ENCODE measurements at regions not wholly inside any gene's neighbourhood (a gene's known extent, or its start where the extent isn't known, plus 50 kb on each side); places are given as distances from the start of the nearest gene placed in this dataset.

DNA sequence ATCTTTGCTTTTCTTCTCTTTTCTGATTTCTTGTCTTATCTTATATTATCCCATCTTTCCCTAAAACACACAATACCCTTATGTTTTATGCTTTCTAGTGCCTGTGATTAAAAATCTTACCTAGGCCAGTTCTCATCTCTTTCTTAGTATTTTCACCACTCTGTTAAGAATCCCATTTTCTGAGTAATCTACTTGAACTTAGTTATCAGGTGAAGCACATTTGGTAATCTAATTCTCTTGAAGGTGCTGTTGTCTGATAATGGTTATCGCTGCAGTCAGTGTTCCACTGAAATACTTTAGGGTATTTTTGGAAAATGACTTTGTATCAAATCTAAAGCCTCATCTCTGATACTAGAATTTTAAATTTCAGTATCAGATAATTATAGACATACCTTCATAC, 192.5 kb upstream of the MAN1A1 start:
- intact Hi-C loops (cut with DNase I) = no loop called here
- Histone ChIP-seq H3K4me1 (no peaks in the 10 kb centered on the region), H3K27me3 (no peaks in the 10 kb centered on the region), H3K4me3 (no peak overlapping the region), H3K9me3 (no peaks in the 10 kb centered on the region), H3K27ac (no peak overlapping the region), H3K9ac (ENCODE audit: low read depth in 2 of 2, low read length in 2 of 2) (no peak overlapping the region), H3K36me3 (no peaks in the 10 kb centered on the region)
- no peak for DNase-seq
- TF ChIP-seq, protein P1, sequence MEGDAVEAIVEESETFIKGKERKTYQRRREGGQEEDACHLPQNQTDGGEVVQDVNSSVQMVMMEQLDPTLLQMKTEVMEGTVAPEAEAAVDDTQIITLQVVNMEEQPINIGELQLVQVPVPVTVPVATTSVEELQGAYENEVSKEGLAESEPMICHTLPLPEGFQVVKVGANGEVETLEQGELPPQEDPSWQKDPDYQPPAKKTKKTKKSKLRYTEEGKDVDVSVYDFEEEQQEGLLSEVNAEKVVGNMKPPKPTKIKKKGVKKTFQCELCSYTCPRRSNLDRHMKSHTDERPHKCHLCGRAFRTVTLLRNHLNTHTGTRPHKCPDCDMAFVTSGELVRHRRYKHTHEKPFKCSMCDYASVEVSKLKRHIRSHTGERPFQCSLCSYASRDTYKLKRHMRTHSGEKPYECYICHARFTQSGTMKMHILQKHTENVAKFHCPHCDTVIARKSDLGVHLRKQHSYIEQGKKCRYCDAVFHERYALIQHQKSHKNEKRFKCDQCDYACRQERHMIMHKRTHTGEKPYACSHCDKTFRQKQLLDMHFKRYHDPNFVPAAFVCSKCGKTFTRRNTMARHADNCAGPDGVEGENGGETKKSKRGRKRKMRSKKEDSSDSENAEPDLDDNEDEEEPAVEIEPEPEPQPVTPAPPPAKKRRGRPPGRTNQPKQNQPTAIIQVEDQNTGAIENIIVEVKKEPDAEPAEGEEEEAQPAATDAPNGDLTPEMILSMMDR (IDR thresholded peaks at IDR 0.05) = no peak

DNA sequence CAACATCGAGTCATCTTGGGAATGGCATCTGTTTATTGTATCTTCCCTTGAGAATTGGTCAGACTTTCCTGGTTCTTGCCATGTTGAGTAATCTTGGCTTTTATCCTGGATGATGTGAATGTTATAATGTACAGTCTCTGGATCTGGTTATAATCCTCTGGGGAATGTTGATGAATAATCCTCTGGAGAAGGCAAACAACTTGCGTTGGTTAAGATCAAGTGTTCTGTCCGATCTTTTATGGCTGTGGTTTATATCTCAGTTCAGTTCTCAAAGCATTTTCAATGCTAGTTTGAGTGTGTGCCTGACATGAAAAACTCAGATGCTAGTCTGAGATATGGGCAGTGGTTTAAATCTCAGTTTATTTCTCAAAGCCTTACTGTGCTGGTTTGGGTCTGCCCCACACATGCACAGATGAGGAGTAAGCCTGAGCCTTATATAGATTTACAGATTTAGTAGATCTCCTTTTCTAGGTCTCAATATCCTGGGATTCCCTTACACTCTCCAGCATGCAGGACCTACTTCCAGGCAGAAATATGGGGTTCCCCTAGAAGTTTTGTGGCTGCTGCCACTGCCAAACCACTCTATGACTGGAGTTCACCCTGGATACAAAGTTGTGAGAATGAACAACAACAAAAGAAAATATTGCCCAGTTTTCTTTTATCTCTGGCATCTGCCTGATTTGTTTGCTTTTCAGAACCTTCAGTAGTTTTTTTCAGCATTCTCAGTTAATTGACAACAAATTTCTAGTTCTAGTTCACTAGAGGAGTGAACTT, 191.8 kb upstream of the MAN1A1 start:
- no peaks in the 10 kb centered on the region for H3K4me1 ChIP-seq
- H3K9me3 ChIP-seq = no peaks in the 10 kb centered on the region
- intact Hi-C loops (cut with DNase I) = no loop called here
- no peak overlapping the region for H3K4me3 ChIP-seq
- TF ChIP-seq, protein P1 (IDR thresholded peaks at IDR 0.05) = no peak
- DNase-seq = no peak
- H3K9ac ChIP-seq (ENCODE audit: low read depth in 2 of 2, low read length in 2 of 2) = no peak overlapping the region
- H3K27ac ChIP-seq = no peak overlapping the region
- H3K27me3 ChIP-seq = no peaks in the 10 kb centered on the region
- H3K36me3 ChIP-seq = no peaks in the 10 kb centered on the region

DNA sequence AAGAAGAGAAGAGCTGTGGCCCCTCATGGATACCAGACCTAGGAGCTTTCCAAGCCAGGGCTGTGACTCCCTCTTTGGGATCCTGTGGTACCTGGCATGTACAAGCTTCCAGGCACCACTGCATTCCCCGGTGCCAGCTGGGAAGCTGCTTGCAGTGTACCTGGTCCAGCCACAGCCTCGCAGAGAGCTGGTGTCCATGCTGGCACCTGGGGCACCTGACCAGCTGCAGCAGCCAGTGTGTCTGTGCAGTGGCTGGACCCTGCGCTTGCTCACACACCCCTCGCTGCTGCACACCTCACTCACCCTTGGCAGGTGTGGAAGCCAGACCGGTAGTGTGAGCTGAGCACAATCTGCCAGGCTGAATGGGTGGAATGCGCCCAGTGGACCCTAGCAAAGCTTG, 190.9 kb upstream of the MAN1A1 start:
- TF ChIP-seq, protein P1 (IDR thresholded peaks at IDR 0.05) = no peak
- Histone ChIP-seq H3K36me3 (no peaks in the 10 kb centered on the region), H3K4me3 (no peak overlapping the region), H3K27ac (no peak overlapping the region), H3K9me3 (no peaks in the 10 kb centered on the region), H3K4me1 (no peaks in the 10 kb centered on the region), H3K27me3 (no peaks in the 10 kb centered on the region), H3K9ac (ENCODE audit: low read depth in 2 of 2, low read length in 2 of 2) (no peak overlapping the region)
- DNase-seq = no peak
- intact Hi-C loops (cut with DNase I) = no loop called here

DNA sequence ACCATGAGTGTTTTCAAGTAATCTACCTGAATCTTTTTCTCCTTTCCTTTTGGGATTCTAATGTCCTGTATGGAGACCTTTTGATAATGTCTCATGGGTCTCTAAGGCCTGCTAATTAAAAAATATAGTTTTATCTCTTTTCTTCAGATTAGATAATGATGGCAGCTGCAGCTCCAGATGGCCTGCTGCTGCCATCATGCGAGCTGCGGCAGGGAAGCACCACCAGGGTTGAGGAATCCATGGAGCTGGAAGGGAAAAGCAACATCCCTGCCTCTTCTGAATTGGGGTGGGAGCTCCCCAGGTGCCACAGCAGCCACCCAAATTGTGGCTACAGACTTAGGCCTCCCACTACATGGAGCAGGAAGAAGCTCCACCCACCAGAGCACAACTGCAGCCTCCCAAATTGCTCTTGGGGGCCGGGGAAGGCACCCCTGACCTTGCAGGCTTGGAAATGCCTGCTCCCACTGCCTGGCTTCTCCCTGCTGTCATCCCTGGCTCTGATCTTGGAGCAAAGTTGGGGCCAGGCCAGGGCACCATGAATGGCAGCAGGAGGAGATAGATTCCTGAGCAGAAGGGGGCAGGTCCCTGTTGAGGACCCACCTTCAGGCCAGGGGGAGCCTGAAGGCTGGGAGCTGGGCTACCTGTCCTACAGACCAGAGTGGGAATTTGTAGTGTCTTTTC, 189.6 kb upstream of the MAN1A1 start:
- H3K4me1 ChIP-seq = no peaks in the 10 kb centered on the region
- TF ChIP-seq, protein P1 (IDR thresholded peaks at IDR 0.05) = no peak

DNA sequence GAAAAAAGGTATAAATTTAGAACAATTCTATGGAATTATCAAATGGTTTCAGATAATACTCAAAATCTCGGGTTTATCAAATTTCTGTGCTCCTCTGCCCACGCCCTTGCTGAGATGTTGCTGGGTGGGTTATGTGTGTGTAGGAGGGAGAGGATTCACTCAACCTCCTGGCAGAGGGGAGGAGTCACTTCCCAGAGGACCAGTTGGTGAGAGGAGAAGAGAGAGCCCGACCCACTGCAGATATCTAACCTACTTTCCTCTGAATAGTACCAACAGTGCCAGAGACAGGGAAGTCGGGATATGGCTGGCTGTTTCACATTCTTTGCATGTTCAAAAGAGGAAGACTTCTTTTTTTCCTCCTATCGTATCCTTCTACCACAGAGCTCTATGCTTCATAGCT, 187.1 kb upstream of the MAN1A1 start:
- H3K9ac ChIP-seq (ENCODE audit: low read depth in 2 of 2, low read length in 2 of 2) = no peak overlapping the region
- intact Hi-C loops (cut with DNase I) = no loop called here
- no peaks in the 10 kb centered on the region for H3K27me3 ChIP-seq
- no peak overlapping the region for H3K4me3 ChIP-seq
- TF ChIP-seq, protein P1 (IDR thresholded peaks at IDR 0.05) = no peak
- no peaks in the 10 kb centered on the region for H3K4me1 ChIP-seq
- H3K27ac ChIP-seq = no peak overlapping the region
- DNase-seq = no peak
- H3K9me3 ChIP-seq = no peaks in the 10 kb centered on the region
- H3K36me3 ChIP-seq = no peaks in the 10 kb centered on the region

More for the DNA sequence above, 189.6 kb upstream of the MAN1A1 start:
- Histone ChIP-seq H3K27ac (no peak overlapping the region), H3K9me3 (no peaks in the 10 kb centered on the region), H3K36me3 (no peaks in the 10 kb centered on the region), H3K27me3 (no peaks in the 10 kb centered on the region), H3K9ac (ENCODE audit: low read depth in 2 of 2, low read length in 2 of 2) (no peak overlapping the region), H3K4me3 (no peak overlapping the region)
- intact Hi-C loops (cut with DNase I) = no loop called here
- DNase-seq = no peak

Measured in colonic mucosa (tissue), 4 donors.